ENCODE measurements at regions not wholly inside any gene's neighbourhood (a gene's known extent, or its start where the extent isn't known, plus 50 kb on each side); places are given as distances from the start of the nearest gene placed in this dataset.
A peak's percentile ranks its signal among the peaks of the same experiment; 100 is the strongest.

GRCh38 chr6:18062733-18063132 is 59.7 kb downstream of the NHLRC1 start:
- intact Hi-C loops (cut with DNase I), result no loop called here
- WGBS, 2 donors, result 31 to 46% methylated on average over 1 of the region's 1 CpG
- DNase-seq, result no peak
- Histone ChIP-seq H3K27me3 (no peaks in the 10 kb centered on the region), H3K36me3 (no peaks in the 10 kb centered on the region), H3K27ac (peak overlapping the region in 3 of 4 donors; percentile 8 to 50 (median 31)), H3K9me3 (no peaks in the 10 kb centered on the region), H3K4me3 (no peak overlapping the region), H3K4me1 (peaks cover 0 to 11% (median 9%) of the 10 kb centered on the region in 4 donors)
- TF ChIP-seq, protein P1, sequence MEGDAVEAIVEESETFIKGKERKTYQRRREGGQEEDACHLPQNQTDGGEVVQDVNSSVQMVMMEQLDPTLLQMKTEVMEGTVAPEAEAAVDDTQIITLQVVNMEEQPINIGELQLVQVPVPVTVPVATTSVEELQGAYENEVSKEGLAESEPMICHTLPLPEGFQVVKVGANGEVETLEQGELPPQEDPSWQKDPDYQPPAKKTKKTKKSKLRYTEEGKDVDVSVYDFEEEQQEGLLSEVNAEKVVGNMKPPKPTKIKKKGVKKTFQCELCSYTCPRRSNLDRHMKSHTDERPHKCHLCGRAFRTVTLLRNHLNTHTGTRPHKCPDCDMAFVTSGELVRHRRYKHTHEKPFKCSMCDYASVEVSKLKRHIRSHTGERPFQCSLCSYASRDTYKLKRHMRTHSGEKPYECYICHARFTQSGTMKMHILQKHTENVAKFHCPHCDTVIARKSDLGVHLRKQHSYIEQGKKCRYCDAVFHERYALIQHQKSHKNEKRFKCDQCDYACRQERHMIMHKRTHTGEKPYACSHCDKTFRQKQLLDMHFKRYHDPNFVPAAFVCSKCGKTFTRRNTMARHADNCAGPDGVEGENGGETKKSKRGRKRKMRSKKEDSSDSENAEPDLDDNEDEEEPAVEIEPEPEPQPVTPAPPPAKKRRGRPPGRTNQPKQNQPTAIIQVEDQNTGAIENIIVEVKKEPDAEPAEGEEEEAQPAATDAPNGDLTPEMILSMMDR (IDR thresholded peaks at IDR 0.05), result no peak
- TF ChIP-seq EP300 (IDR thresholded peaks at IDR 0.05), result no peak
- no peak for TF ChIP-seq POLR2A (IDR thresholded peaks at IDR 0.05)
- TF ChIP-seq POLR2AphosphoS5 (IDR thresholded peaks at IDR 0.05), result peak in 2 of 4 donors; percentile 11 to 35

- H3K27me3 ChIP-seq, result no peaks in the 10 kb centered on the region
- no peaks in the 10 kb centered on the region for H3K36me3 ChIP-seq
- no peaks in the 10 kb centered on the region for H3K9me3 ChIP-seq
- H3K4me3 ChIP-seq, result no peak overlapping the region
- DNase-seq, result no peak
- WGBS, 2 donors, result 88 to 91% methylated on average over 5 of the region's 5 CpGs
- H3K27ac ChIP-seq, result no peak overlapping the region
- TF ChIP-seq EP300 (IDR thresholded peaks at IDR 0.05), result no peak
- no peak for TF ChIP-seq POLR2AphosphoS5 (IDR thresholded peaks at IDR 0.05)
- TF ChIP-seq, protein P1 (IDR thresholded peaks at IDR 0.05), result no peak
- TF ChIP-seq POLR2A (IDR thresholded peaks at IDR 0.05), result no peak
- intact Hi-C loops (cut with DNase I), result no loop called here
- peaks cover 0 to 11% (median 9%) of the 10 kb centered on the region in 4 donors for H3K4me1 ChIP-seq
These were observed 64.0 kb downstream of the NHLRC1 start for GRCh38 chr6:18058429-18058828.

DNA sequence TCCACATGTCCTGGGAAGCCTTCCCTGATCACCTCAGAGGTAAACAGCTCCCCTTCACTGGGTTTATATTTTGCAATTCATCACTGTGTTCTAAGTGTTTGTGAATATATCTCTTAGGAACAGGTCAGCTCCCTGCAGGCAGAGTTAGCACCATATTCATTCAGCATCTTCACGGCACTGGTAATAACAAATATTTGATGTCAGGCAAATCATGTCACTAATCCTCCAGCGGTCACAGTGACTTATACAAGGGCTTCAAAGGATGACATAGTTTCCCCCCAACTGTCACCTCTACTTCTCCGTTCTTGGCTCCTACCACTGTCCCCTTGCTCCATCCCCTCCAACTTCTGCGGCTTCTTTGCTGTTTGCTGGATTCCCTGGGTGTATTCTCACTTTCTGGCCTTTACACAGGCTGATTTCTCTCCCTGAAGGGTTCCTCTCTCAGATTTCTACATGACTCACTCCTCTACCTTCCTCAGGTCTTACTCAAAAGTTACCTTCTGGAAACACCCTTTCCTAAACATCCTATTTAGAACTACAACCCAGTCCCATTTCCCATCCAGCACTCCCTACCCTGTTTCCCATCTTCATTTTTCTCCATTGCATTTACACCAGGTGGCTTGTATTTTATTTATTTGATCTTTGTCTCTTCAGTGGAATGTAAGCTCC is 66.6 kb downstream of the NHLRC1 start:
- H3K4me1 ChIP-seq, result no peaks in the 10 kb centered on the region
- no peaks in the 10 kb centered on the region for H3K27me3 ChIP-seq
- DNase-seq, result no peak
- 96% methylated on average over 4 of the region's 4 CpGs for WGBS, 2 donors
- H3K36me3 ChIP-seq, result no peaks in the 10 kb centered on the region
- H3K9me3 ChIP-seq, result no peaks in the 10 kb centered on the region
- no peak overlapping the region for H3K4me3 ChIP-seq
- TF ChIP-seq POLR2AphosphoS5 (IDR thresholded peaks at IDR 0.05) (no peak), POLR2A (IDR thresholded peaks at IDR 0.05) (no peak)
- H3K27ac ChIP-seq, result no peak overlapping the region
- intact Hi-C loops (cut with DNase I), result no loop called here

GRCh38 chr6:18055098-18055497 is 67.4 kb downstream of the NHLRC1 start:
- TF ChIP-seq, protein P1 (IDR thresholded peaks at IDR 0.05), result no peak
- no peak for TF ChIP-seq POLR2AphosphoS5 (IDR thresholded peaks at IDR 0.05)
- TF ChIP-seq POLR2A (IDR thresholded peaks at IDR 0.05), result no peak
- TF ChIP-seq EP300 (IDR thresholded peaks at IDR 0.05), result no peak
- no peaks in the 10 kb centered on the region for H3K27me3 ChIP-seq
- DNase-seq, result no peak
- no peak overlapping the region for H3K27ac ChIP-seq
- H3K9me3 ChIP-seq, result no peaks in the 10 kb centered on the region
- intact Hi-C loops (cut with DNase I), result no loop called here
- no peaks in the 10 kb centered on the region for H3K4me1 ChIP-seq
- no peaks in the 10 kb centered on the region for H3K36me3 ChIP-seq
- H3K4me3 ChIP-seq, result no peak overlapping the region

- no peak overlapping the region for H3K4me3 ChIP-seq
- 27 to 61% methylated on average over 6 of the region's 6 CpGs for WGBS, 2 donors
- no peaks in the 10 kb centered on the region for H3K27me3 ChIP-seq
- H3K27ac ChIP-seq, result peak overlapping the region in 1 of 4 donors; percentile 31
- no peaks in the 10 kb centered on the region for H3K36me3 ChIP-seq
- TF ChIP-seq POLR2A (IDR thresholded peaks at IDR 0.05), result no peak
- TF ChIP-seq, protein P1 (IDR thresholded peaks at IDR 0.05), result no peak
- TF ChIP-seq EP300 (IDR thresholded peaks at IDR 0.05), result no peak
- TF ChIP-seq POLR2AphosphoS5 (IDR thresholded peaks at IDR 0.05), result no peak
- intact Hi-C loops (cut with DNase I), result no loop called here
- DNase-seq, result no peak
- H3K9me3 ChIP-seq, result no peaks in the 10 kb centered on the region
- no peaks in the 10 kb centered on the region for H3K4me1 ChIP-seq
These were observed 66.4 kb upstream of the KIF13A start for GRCh38 chr6:18053555-18054445.

Measured in sigmoid colon (tissue), 6 donors.